IMR-90 (cell line): ENCODE measurements at regions not wholly inside any gene's neighbourhood (a gene's known extent, or its start where the extent isn't known, plus 50 kb on each side); places are given as distances from the start of the nearest gene placed in this dataset.

Source experiments
- ATAC-seq: fragments of 200-7000 bp; cut with Tn5 transposase; 2 replicates; pipeline ENCODE4 v1.9.1; 2020; ENCODE audit warnings: low read depth, mild to moderate bottlenecking, moderate library complexity
- BruUV-seq: library from RNA; stranded (reverse); fragments of 400-500 nt; replicated peaks from 2 replicates; lab custom pipeline; 2021; lab: Mats Ljungman, UMichigan
- CTCF ChIA-PET: fragments of 300-600 bp; formaldehyde crosslinking; extraction: SDS; loops from one replicate; lab custom pipeline; 2021; ENCODE audit warnings: antibody characterized with exemption; lab: Yijun Ruan, JAX
- POLR2A ChIA-PET: fragments of 300-600 bp; sonication (Branson Sonifier 250); formaldehyde crosslinking; loops from one replicate; lab custom pipeline; 2022; ENCODE audit warnings: antibody characterized with exemption; ENCODE audit not compliant: unreplicated experiment; lab: Charles Lee
- DNase-seq: peaks from one replicate; pipeline ENCODE4 v3.0.0; 2013
- H2AFZ ChIP-seq: replicated peaks from 2 replicates; pipeline ENCODE3; 2013; ENCODE audit warnings: low read length, mild to moderate bottlenecking; ENCODE audit not compliant: poor library complexity
- H2AK5ac ChIP-seq: 2 replicates; pipeline ENCODE4 v1.6.1; 2013; ENCODE audit warnings: low read depth, low read length, inconsistent platforms
- H2AK9ac ChIP-seq: replicated peaks from 2 replicates; pipeline ENCODE3; 2013; ENCODE audit warnings: mild to moderate bottlenecking, low read depth, low read length, moderate library complexity; ENCODE audit not compliant: poor library complexity
- H2BK120ac ChIP-seq: 2 replicates; pipeline ENCODE4 v1.6.1; 2013; ENCODE audit warnings: low read depth, low read length, inconsistent platforms
- H2BK15ac ChIP-seq: 3 replicates; pipeline ENCODE4 v1.6.1; 2013; ENCODE audit warnings: low read depth, low read length, inconsistent platforms
- H2BK20ac ChIP-seq: 2 replicates; pipeline ENCODE4 v1.6.1; 2013; ENCODE audit warnings: low read depth, mild to moderate bottlenecking, inconsistent platforms, low read length, moderate library complexity
- H2BK5ac ChIP-seq: 2 replicates; pipeline ENCODE4 v1.6.1; 2013; ENCODE audit warnings: mild to moderate bottlenecking, low read depth, low read length, inconsistent platforms; ENCODE audit not compliant: poor library complexity, severe bottlenecking
- H3K14ac ChIP-seq: replicated peaks from 2 replicates; pipeline ENCODE4 v1.6.1; 2013; ENCODE audit warnings: low read depth, low read length, inconsistent platforms
- H3K18ac ChIP-seq: 2 replicates; pipeline ENCODE4 v1.6.1; 2013; ENCODE audit warnings: low read depth, low read length, control low read depth
- H3K23ac ChIP-seq: 2 replicates; pipeline ENCODE4 v1.6.1; 2013; ENCODE audit warnings: low read depth, low read length, inconsistent platforms
- H3K27ac ChIP-seq: 2 replicates; pipeline ENCODE4 v1.5.1; 2013; ENCODE audit warnings: mild to moderate bottlenecking, control low read depth, low read length; ENCODE audit not compliant: insufficient read depth
- H3K27me3 ChIP-seq: 2 replicates; pipeline ENCODE4 v1.6.1; 2013; ENCODE audit warnings: low read length; ENCODE audit not compliant: control insufficient read depth, insufficient read depth
- H3K36me3 ChIP-seq: 2 replicates; pipeline ENCODE4 v1.6.1; 2013; ENCODE audit warnings: low read length, mixed read lengths; ENCODE audit not compliant: control insufficient read depth, insufficient read depth
- H3K4ac ChIP-seq: 2 replicates; pipeline ENCODE4 v1.6.1; 2013; ENCODE audit warnings: low read depth, low read length, inconsistent platforms
- H3K4me1 ChIP-seq: 2 replicates; pipeline ENCODE4 v1.6.1; 2013; ENCODE audit warnings: low read length, mixed read lengths; ENCODE audit not compliant: control insufficient read depth, insufficient read depth
- H3K4me2 ChIP-seq: 2 replicates; pipeline ENCODE4 v1.6.1; 2013; ENCODE audit warnings: low read depth, mild to moderate bottlenecking, control low read depth, low read length, moderate library complexity
- H3K4me3 ChIP-seq: 2 replicates; pipeline ENCODE4 v1.5.1; 2013; ENCODE audit warnings: low read depth, mild to moderate bottlenecking, control low read depth, low read length, moderate library complexity; ENCODE audit not compliant: insufficient read depth
- H3K56ac ChIP-seq: 2 replicates; pipeline ENCODE4 v1.6.1; 2013; ENCODE audit warnings: low read length, inconsistent platforms; ENCODE audit not compliant: insufficient read depth; ENCODE audit errors: extremely low read depth
- H3K79me1 ChIP-seq, 2 experiments: 2 replicates each; pipeline ENCODE4 v1.6.1; 2013; ENCODE audit warnings: low read length in 2 of 2, inconsistent platforms in 1 of 2, low read depth in 1 of 2
- H3K9ac ChIP-seq: 2 replicates; pipeline ENCODE4 v1.6.1; 2013; ENCODE audit warnings: low read depth, low read length, control low read depth
- H3K9me1 ChIP-seq: 2 replicates; pipeline ENCODE4 v1.6.1; 2013; ENCODE audit warnings: low read length, inconsistent platforms; ENCODE audit not compliant: insufficient read depth
- H3K9me3 ChIP-seq: 2 replicates; pipeline ENCODE4 v1.6.1; 2013; ENCODE audit warnings: low read length; ENCODE audit not compliant: control insufficient read depth, insufficient read depth
- H4K20me1 ChIP-seq: 2 replicates; pipeline ENCODE4 v1.6.1; 2013; ENCODE audit warnings: low read length, inconsistent platforms; ENCODE audit not compliant: insufficient read depth
- H4K5ac ChIP-seq: 2 replicates; pipeline ENCODE4 v1.6.1; 2013; ENCODE audit warnings: mild to moderate bottlenecking, low read depth, low read length, control low read depth
- H4K8ac ChIP-seq, 2 experiments: 2 replicates each; pipeline ENCODE4 v1.6.1; 2013; ENCODE audit warnings: low read depth in 2 of 2, low read length in 2 of 2, control low read depth in 1 of 2, inconsistent platforms in 1 of 2
- H4K91ac ChIP-seq: 2 replicates; pipeline ENCODE4 v1.6.1; 2013; ENCODE audit warnings: low read depth, low read length, inconsistent platforms; ENCODE audit not compliant: insufficient read depth
- BHLHE40 ChIP-seq: fragments of 150-350 bp; IDR thresholded peaks from 2 replicates; pipeline ENCODE4 v1.6.1; 2016; ENCODE audit warnings: mild to moderate bottlenecking, low read depth, low read length
- CEBPB ChIP-seq: IDR thresholded peaks from 2 replicates; pipeline ENCODE4 v1.6.1; 2012; ENCODE audit warnings: low read depth, low read length, improper control_type of control experiment
- CHD1 ChIP-seq: IDR thresholded peaks from 2 replicates; pipeline ENCODE4 v1.6.1; 2012; ENCODE audit warnings: low read depth, low read length, improper control_type of control experiment
- CTCF ChIP-seq: conservative IDR thresholded peaks from 2 replicates; pipeline ENCODE4 v1.5.1; 2012; ENCODE audit warnings: mild to moderate bottlenecking, low read depth, low read length, improper control_type of control experiment
- ELK1 ChIP-seq: fragments of 150-350 bp; IDR thresholded peaks from 2 replicates; pipeline ENCODE4 v1.6.1; 2016; ENCODE audit warnings: low read depth, mild to moderate bottlenecking, low read length, moderate library complexity, borderline replicate concordance
- FOS ChIP-seq: fragments of 150-350 bp; IDR thresholded peaks from 2 replicates; pipeline ENCODE4 v1.6.1; 2016; ENCODE audit warnings: low read depth, low read length
- MAFK ChIP-seq: IDR thresholded peaks from 2 replicates; pipeline ENCODE4 v1.6.1; 2012; ENCODE audit warnings: low read depth, low read length, improper control_type of control experiment
- MAZ ChIP-seq: IDR thresholded peaks from 2 replicates; pipeline ENCODE4 v1.6.1; 2012; ENCODE audit warnings: low read depth, mild to moderate bottlenecking, low read length, improper control_type of control experiment, moderate library complexity, borderline replicate concordance
- MXI1 ChIP-seq: IDR thresholded peaks from 2 replicates; pipeline ENCODE4 v1.6.1; 2012; ENCODE audit warnings: low read depth, mild to moderate bottlenecking, low read length, moderate library complexity, borderline replicate concordance
- NFE2L2 ChIP-seq: fragments of 150-350 bp; IDR thresholded peaks from 2 replicates; pipeline ENCODE4 v1.6.1; 2016; ENCODE audit warnings: low read depth, mild to moderate bottlenecking, low read length
- POLR2A ChIP-seq: IDR thresholded peaks from 2 replicates; pipeline ENCODE4 v1.6.1; 2012; ENCODE audit warnings: mild to moderate bottlenecking, low read depth, low read length
- RAD21 ChIP-seq: IDR thresholded peaks from 2 replicates; pipeline ENCODE4 v1.6.1; 2012; ENCODE audit warnings: low read length, improper control_type of control experiment
- RCOR1 ChIP-seq: IDR thresholded peaks from 2 replicates; pipeline ENCODE4 v1.6.1; 2012; ENCODE audit warnings: mild to moderate bottlenecking, low read length, improper control_type of control experiment; ENCODE audit not compliant: insufficient replicate concordance
- RFX5 ChIP-seq: IDR thresholded peaks from 2 replicates; pipeline ENCODE4 v1.8.0; 2012; ENCODE audit warnings: low read depth, mild to moderate bottlenecking, low read length, moderate library complexity
- WGBS, 2 experiments: methylation state at CpG; one replicate each; pipeline versions ENCODE4 v1.1.5 to v1.1.7; 2013; ENCODE audit warnings: missing lambda C conversion rate in 2 of 2; ENCODE audit not compliant: insufficient read length in 1 of 2; ENCODE audit errors: extremely low coverage in 2 of 2; 5-methylcytosine and 5-hydroxymethylcytosine counted together
- dilution Hi-C: fragments of 300-500 bp; cut with HindIII; formaldehyde crosslinking; loops from one replicate; pipeline ENCODE4 v1.14.3; 2018; ENCODE audit warnings: low sequenced_read_pairs; ENCODE audit not compliant: unreplicated experiment
- in situ Hi-C: fragments of 300-500 bp; cut with MboI; formaldehyde crosslinking; loops from 3 replicates; pipeline ENCODE4 v1.14.3; 2019; ENCODE audit warnings: low sequenced_read_pairs, inconsistent platforms, mixed read lengths
- intact Hi-C: fragments of 100-400 bp; cut with micrococcal nuclease; formaldehyde crosslinking; loops from 2 replicates; pipeline ENCODE4 v1.10.0; 2022
- TF ChIP-seq, protein P1 (sequence below): fragments of 150-350 bp; IDR thresholded peaks from 2 replicates; pipeline ENCODE4 v1.6.1; 2017; ENCODE audit warnings: mild to moderate bottlenecking, antibody characterized with exemption, low read length, low read depth

DNA sequence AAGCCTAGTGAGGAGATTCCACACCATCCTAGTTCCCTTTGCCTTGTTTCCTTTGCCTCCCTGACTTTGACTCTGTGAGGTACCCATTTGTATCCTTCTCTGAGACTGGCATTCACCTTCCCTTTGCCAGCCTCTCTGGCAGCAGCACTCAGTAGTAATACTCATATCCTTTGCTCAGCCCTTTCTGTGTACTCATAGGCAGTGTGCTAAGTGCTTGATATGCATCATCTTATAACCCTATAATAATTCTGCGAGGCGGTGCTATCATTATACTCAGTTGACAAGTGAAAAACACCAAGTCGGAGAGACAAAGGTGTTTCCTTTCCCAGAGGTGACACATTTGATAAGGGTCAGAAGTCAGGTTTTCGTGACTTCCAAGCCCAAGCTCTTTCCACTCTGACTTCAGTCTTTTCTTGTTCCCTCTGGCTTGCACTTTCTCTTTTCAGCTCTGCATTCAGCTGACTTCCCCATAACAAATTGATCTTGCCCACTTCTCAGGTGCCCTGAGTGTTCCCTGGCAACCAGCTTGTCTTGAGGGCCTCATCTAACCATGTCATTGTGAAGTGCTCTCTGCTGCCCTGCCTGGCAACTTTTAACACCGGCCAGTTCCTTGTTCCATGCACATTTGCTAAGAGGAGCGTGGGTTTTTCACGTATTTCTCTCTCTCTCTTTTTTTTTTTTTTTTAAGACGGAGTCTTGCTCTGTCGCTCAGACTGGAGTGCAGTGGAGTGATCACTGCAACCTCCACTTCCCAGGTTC is 94.5 kb upstream of the UPP2 start:
- Histone ChIP-seq H2BK120ac (no peak overlapping the region), H3K79me1 (no peaks in the 10 kb centered on the region), H3K4ac (no peak overlapping the region), H4K20me1 (no peaks in the 10 kb centered on the region), H3K18ac (no peak overlapping the region), H3K4me2 (no peak overlapping the region), H3K9me1 (no peaks in the 10 kb centered on the region), H2AFZ (no peak overlapping the region), H3K14ac (no peak overlapping the region), H3K9me3 (no peaks in the 10 kb centered on the region), H3K9ac (no peak overlapping the region), H3K27me3 (peaks cover 2% of the 10 kb centered on the region), H4K8ac (no peak overlapping the region), H4K91ac (no peak overlapping the region), H3K4me3 (no peak overlapping the region), H3K23ac (no peak overlapping the region), H3K4me1 (no peaks in the 10 kb centered on the region), H3K56ac (no peak overlapping the region), H2BK20ac (no peak overlapping the region), H2BK5ac (no peak overlapping the region), H2AK5ac (no peak overlapping the region), H2BK15ac (no peak overlapping the region), H3K36me3 (no peaks in the 10 kb centered on the region), H2AK9ac (no peak overlapping the region), H4K5ac (no peak overlapping the region), H3K27ac (no peak overlapping the region)
- WGBS, 2 experiments = 84% methylated on average over 5 of the region's 9 CpGs; no CpG with 5 or more reads in 1 of the 2 experiments
- ChIA-PET POLR2A (no interaction called here), CTCF (interaction anchor here (0.5 to 0.6 kb wide), 2 partner anchors 11 to 493 kb away, joined by 3 read pairs; no protein-coding TSS in a partner anchor)
- no TSS peak for BruUV-seq
- DNase-seq (no peak), ATAC-seq (no peak)
- intact Hi-C loops = loop anchor here (10.0 kb wide), 1 partner anchor 132 kb away; the partner anchor contains the start of gene ACVR1
- TF ChIP-seq POLR2A (no peak), CHD1 (no peak), ELK1 (no peak), MAZ (no peak), RFX5 (no peak), CEBPB (no peak), NFE2L2 (no peak), MAFK (no peak), BHLHE40 (no peak), CTCF (no peak), RCOR1 (no peak), FOS (no peak), MXI1 (no peak), RAD21 (no peak)
- TF ChIP-seq, protein P1, sequence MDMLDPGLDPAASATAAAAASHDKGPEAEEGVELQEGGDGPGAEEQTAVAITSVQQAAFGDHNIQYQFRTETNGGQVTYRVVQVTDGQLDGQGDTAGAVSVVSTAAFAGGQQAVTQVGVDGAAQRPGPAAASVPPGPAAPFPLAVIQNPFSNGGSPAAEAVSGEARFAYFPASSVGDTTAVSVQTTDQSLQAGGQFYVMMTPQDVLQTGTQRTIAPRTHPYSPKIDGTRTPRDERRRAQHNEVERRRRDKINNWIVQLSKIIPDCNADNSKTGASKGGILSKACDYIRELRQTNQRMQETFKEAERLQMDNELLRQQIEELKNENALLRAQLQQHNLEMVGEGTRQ = no peak
- in situ Hi-C loops = loop anchor here (5.0 to 25.0 kb wide), 3 partner anchors 230 to 512 kb away; partner anchors contain the start of gene ACVR1C
- dilution Hi-C loops = no loop called here
